OCI-LY1 (cell line): ENCODE measurements at regions not wholly inside any gene's neighbourhood (a gene's known extent, or its start where the extent isn't known, plus 50 kb on each side); places are given as distances from the start of the nearest gene placed in this dataset.

Source experiments
- CTCF ChIP-seq: fragments of 200-600 bp; sonication (generic), shearing (Covaris generic); IDR thresholded peaks from 2 replicates; pipeline ENCODE4 v1.5.1; 2017; ENCODE audit warnings: mild to moderate bottlenecking, antibody characterized with exemption, low read length, moderate library complexity, mixed read lengths
- EZH2 ChIP-seq: fragments of 200-600 bp; sonication (generic), shearing (Covaris generic); IDR thresholded peaks from 2 replicates; pipeline ENCODE4 v1.8.0; 2017; ENCODE audit warnings: borderline replicate concordance, mixed run types, mild to moderate bottlenecking, antibody characterized with exemption, low read length, moderate library complexity, mixed read lengths

- no peak for TF ChIP-seq EZH2
- TF ChIP-seq CTCF, result no peak
These were observed 292.4 kb downstream of the ZEB2 start for GRCh38 chr2:144227427-144228105.
